SKM-1 treated with dmso at 0.1 percent for 144 hours (cell line): ENCODE measurements at regions not wholly inside any gene's neighbourhood (a gene's known extent, or its start where the extent isn't known, plus 50 kb on each side); places are given as distances from the start of the nearest gene placed in this dataset.
A peak's percentile ranks its signal among the peaks of the same experiment; 100 is the strongest.
"Not testable (repeated sequence)": the region's sequence is repeated elsewhere in the genome, so short reads cannot be mapped to it uniquely, and the experiment has no call there.

ENCODE experiments used
- DNase-seq: peaks from one replicate; lab custom pipeline; 2025; ENCODE audit not compliant: unreplicated experiment; lab: John Stamatoyannopoulos, UW

DNA sequence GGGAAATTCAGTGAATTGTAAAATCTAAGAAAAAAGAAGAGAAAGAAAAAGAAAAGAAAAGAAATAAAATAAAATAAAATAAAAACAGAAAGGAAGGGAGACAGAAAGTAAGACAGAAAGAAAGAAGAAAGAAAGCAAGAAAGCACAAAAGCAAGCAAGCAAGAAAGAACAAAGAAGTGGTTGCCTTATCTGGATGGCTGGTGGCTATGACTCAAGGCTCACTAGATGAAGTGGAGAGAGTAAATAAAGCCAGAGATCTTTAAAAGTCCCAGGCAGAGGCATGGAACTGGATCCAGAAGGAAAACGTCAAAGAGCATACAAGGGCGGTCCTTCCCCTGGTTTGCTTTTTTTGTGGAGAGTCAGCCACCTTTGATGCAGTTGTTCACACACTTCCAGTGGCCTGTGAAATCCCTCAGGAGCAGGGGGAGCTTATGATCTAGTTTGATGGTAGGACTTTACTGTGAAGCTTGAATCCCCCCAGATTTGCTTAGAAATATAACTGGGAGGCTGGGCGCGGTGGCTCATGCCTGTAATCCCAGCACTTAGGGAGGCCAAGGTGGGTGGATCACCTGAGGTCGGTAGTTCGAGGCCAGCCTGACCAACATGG is 176.7 kb upstream of the HMHB1 start:
- no peak for DNase-seq

DNA sequence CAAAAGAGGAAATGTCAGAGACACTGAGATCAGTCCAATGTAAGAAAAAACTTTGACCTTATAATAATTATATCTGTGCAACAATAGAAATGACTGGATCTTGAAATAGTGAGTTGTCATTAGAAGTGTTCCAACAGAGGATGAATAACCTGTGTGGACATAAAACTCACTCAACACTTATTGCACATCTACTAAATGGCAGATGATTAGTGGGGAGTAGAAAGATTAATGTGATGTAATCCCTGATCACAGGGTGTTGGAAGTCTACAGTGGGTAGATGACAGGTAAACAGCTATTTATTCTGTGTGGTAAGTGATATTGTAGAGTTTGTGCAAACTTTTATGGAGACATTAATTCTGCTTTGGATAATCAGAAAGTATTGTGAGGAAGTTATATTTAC is 177.3 kb upstream of the HMHB1 start:
- DNase-seq = no peak

DNA sequence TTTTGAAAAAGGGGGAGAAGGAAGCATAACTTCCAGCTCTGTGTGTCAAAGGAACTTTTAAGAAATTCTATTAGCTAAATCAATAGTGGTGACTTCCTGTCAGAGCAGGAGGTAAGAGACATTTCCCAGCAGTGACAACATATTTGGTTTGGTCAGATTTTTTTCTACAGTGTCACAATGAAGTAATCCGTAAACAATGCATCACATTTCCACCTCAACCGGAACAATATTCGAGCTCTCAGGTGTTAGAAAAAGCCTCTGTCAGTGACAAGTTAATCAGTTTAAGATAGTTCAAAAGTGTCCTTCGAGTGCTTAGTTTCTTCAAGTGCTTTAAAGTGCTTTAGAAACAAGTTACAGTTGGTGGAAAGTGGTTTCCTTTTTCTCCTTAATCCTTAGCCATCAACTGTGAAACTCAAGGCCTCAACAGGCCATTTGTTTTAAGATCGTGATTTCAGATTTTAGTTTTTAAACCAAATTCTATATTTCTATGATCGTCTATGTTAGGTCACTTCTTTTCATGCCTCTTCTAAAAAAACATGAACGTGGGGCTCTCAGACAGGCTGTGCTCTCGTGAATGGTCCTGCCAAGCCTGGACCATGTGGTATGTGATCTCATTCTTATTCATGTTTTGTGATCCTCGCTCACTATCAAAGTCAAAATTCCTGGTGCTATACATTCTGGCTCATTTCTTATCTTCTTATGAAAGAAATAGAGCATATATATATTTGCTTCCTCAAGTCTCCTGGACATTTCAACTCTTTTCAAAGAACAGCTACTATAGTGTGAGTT is 181.9 kb upstream of the HMHB1 start:
- DNase-seq = no peak

DNA sequence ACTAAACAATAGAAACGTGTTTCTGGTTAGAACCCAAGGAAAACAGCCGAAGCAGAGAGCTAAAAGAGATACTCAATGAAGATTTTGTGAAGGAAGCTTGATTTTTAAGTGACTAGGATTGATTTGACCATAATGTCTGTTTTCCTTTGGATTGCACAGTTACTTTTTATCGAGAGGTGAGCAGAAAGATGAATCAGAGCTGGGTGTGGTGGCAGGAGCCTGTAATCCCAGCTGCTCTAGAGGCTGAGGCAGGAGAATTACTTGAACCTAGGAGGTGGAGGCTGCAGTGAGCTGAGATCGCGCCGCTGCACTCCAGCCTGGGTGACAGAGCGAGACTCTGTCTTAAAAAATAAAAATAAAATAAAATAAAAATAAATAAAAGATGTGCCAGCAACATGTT is 186.9 kb upstream of the HMHB1 start:
- DNase-seq = not testable (repeated sequence)

DNA sequence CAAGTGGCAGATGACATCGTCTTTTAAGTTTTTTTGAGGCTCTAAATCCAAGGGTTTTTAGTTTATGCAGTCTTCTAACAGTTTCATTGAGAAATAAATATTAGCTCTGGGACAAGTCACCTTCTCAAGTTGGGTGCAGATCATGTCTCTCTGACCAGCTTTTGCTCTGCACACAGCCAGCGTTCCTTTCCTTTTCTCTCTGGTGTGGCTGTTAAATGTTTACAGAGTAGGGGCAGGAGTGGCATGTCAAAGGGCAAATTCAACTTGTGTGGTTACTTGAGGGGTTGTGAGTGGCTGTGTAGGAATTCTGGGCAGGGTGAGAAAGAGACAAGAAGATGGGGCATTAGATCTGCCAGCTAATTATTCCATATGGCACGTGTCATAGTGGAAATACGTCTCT is 187.5 kb upstream of the HMHB1 start:
- no peak for DNase-seq

DNA sequence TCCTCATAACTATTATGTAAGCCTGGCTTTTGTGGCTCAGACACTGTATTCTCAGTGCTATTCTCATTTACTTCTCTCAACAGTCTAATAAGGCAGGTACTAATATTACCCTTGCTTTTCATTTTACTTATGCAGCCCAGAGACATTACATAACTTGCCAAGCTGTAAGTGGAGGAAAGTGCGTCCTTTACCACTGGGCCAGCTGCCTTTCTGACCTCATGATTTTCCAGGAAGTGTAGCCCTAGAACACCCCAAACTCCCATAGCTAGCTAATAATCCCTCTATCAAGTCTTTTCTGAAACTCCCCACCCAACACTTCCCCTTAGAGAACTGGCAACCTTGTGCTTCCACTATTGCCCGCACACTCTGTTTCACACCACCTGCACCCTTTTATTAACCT is 192.9 kb upstream of the HMHB1 start:
- DNase-seq = no peak

DNA sequence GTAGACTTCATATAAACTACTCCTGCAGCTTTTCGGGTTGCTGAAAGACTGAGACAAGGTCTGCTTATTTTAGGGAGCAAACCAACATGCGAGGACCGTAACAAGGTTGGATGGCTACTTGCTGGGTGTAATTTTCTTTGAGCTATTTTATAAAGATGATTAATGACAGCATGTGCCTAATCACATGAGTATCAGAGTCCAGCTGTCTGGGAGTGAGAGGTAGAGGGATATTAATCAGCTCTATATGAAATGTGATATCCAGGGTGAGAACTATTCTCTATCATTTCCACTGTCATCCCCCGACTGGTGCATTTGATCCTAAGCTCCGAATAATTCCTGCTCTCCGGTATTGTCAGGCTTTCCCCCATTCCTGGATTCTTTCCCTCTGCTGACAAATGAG is 193.8 kb upstream of the HMHB1 start:
- no peak for DNase-seq

DNA sequence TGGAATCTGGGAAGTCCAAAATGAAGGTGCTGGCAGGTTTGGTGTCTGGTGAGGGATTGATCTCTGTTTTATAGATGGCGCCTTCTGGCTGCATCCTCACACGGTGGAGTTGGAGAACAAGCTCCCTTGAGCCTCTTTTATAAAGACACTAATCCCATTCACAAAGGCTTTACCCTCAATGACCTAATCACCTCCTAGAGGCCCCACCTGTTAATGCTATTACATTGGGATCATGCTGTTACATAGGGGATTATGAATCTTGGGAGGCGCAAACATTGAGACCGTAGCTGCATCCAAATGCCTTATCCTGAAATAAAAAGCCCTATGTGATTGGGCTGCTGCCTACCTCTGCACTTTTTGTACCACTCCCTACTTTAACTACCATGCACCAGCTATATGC is 197.1 kb upstream of the HMHB1 start:
- no peak for DNase-seq

DNA sequence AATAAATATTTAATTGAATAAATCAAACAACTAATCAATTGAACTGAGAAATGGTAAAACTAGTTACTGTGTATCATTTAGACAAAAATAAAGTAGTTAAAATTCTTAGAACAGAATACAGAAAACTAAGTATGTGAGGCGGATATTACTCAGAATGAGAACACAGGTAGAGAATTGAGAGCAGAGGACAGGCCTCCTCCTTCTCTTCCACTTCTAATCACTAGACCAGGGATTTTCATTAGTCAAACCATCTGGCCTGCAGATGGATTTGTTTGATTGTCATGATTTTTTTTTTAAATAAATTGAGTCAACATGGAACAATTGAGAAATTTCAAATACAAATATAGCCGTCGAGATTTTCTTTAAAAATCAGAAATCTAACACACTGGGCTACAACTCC is 198.6 kb upstream of the HMHB1 start:
- no peak for DNase-seq

DNA sequence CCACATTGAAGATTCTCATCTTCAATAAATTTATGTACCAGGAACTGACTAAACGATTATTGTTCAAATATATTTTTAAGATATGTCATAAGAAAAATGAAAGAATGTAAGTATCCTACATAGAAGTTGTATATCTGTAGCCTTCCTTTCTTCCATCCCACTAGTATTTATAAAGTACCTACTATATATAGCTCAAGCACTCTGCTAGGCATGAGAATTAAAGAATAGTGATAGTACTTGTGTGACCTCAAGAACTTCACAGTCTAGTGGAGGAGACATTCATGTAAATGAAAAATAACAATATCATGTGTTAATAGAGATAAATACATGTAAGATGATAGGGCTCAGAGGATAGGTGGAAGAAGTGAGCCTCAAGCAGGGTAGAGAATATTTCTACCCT is 201.0 kb upstream of the HMHB1 start:
- no peak for DNase-seq

DNA sequence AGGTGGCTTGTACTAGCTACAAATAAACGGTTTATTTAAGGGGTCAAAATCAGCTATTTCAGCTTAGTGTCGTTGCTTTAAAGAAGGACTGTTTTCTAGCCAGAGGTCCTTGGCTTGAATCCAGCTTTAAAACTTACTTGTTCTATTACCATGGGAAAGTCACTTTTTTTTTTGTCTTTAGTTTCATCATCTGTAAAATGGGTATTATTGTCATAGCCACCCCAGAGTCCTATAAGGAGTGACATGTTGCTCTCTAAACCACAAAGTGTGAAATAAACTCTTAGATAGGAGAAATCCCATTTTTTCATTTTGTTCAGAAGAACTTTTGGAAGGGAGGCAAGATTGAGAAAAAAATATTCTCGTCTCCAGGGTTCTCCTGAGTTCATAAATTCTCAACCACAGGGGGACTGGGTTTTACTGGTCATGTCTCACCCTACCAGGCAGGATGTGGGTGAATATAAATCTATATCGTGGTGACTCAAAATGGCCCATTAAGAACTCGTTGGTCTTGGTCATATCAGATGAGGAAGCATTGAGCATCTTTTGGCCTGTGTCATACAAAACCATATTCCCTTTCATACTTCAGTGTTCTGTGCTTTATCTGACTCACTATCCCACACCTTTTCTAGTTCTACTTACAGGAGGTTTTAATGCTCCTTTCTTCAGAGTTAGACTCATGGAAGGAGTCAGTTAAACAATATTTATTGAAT is 202.7 kb upstream of the NR3C1 start:
- peak; percentile 18 for DNase-seq

DNA sequence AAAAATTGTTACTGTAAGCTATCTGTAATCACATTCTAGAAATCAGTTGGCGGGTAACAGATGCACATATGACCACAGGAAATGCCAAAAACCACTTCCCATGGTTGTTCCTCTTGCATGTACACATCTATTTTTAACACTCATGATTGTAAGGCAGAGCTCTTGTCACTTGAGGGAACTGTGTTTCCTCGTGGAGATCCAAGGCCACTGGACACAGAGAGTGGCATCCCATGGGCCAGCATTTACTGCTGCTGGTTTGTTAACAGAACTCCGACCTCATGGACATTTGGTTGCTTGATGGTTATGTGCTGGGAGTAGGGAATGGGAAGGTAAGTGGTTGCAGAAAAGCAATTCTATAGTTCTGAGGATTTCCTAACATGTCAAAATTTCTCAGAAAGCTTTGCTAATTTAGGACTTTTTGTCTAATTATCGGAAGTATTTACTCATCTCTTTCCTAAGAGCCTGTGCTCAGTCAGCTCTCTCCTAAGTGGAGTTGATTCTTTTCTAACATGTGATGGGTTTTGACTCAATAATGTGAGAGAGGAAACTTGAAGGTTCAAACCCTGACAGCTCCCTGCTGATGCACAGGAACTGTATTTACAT is 202.0 kb upstream of the NR3C1 start:
- peak; percentile 80 for DNase-seq

DNA sequence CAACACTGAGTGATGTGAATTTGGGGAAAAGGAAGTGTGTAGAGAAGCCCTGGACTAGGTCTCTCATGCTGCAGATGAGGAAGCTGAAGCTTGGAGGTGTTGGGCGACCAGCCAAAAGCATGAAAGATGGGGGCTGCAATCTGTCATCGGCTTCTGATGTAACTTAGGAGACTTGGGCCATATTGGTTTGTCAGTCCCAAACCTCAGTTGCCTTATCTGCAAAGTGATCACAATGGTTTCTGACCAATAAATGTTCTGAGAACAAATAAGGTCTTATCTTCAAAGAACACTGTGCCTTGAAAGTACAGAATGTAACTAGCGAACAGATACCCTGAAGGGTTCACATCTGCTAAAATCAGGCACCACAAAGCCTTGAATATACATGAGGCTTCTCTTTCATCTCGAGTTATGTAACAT is 198.4 kb upstream of the NR3C1 start:
- peak; percentile 61 for DNase-seq

DNA sequence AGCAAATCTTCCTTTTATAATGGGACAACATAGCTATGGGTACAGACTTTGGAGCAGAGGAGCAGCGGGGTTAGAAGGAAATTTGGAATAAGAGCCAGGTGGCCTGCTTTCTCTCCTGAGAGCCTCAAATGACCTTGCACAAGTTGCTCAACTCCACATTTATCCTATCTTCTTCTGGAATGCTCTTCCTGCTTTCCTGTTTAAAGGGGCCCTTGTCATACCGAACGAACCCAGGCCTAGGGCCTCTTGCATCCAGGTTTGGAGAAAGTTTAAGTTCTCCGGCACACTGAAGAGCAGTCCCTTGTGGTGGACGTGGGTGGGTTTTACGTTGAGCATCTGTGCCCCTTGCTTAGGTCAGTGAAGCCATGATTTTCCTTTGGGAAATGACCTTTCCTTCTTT is 197.9 kb upstream of the NR3C1 start:
- no peak for DNase-seq

DNA sequence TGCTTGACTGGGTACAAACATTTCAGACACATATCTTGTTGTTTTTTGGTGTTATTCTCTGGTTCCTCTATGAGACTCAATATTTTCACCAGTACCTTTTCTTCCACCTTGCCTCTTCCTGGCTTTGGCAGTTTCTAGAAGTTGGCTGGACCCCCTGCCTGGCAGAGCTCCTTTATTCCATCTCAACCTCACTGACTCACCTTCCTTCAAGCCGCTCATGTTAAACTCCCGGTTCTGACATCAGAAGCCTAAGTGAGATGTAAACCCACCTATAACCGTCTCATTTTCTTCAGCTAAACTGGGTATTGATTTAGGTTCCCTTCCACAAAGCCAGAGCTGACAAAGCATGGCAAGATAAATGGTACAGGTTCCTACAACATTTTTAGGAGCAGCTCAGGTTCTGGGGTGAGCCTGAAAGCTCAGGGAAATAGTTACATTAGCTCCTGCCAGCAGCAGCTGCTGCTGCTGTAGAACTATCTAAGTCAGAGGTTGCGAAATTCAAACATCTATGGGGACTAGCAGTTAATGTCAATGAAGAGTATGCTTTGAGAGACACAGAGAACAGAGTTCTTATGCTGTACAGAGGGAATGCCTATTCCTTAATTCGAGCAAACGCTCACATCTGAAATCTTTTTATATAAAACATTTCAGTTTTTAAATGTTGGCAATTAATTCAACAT is 197.1 kb upstream of the NR3C1 start:
- DNase-seq = peak; percentile 11

DNA sequence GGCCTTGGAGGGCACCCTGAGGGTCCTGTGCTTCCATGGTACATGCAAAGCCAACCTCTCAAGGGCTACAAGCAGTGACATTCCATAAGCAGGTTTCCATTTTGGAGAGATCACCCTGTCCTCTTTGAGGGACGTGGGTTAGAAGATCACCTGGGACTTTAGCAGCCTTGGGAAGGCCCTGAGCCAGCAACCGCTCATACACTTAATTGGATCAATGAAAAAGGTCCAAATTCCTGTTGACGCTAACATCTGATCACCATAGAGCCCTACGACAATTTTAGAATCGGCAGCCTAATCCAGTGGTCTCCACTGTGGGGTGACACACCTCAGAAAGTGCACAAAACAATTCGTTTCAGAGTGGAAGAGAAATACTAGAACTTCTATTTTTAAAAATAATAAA is 196.0 kb upstream of the NR3C1 start:
- DNase-seq = no peak

DNA sequence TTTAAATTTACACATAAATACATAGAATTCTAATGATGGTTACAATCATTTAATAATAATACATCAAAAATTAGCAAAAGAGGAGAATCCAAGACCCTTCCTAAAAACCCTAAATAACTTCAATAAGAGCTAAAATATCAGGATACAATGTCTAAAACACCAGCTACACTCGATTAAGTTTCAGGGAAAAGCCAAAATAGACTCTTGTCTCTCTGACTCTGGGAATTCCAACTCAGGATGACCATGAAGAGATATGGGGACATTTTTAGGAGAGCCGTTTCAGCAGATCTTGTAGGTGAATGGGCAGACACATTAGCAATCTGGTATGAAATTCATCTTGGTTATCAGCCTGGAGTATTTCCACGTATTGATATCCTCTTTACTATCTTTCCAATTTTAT is 193.3 kb upstream of the NR3C1 start:
- DNase-seq = no peak

DNA sequence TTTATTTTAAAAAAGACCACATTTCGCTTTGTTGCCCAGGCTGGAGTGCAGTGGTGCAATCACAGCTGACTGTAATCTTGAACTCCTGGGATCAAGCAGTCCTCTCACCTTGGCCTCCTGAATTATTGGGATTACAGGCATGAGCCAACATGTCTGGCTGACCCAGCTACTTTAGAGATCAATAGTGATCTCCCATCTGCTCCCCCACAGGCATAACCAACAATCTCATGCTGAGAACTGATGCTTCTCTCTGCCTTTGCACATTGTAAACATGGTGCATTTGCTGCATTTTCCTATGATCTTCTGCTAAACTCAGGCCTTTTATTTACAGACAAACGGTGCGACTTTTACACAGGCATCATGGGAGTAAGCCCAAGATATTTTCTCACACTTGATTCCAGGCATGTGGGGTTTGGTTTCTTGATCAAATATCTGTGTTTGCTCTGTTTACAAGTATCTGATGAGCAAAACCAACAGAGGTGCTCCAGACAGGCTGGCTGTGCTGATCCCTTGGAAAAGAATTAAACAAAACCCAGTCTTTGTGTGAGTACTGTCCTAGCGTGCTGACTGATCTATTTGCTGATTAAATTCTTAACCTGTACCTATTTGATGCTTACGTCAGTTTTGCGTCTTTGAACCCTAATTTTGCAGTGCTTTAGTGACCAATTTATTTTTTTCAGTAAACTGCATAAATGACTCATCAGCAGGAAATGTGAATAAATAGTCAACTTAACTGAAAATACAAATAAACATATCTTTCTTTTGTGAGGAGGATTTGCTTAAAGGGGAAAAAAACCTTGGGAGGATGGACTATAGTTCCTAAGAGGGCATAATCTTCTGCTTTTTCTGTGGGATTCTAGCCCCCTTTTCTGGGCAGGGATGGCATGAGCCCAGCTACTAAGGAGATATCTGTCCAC is 191.7 kb upstream of the NR3C1 start:
- no peak for DNase-seq

DNA sequence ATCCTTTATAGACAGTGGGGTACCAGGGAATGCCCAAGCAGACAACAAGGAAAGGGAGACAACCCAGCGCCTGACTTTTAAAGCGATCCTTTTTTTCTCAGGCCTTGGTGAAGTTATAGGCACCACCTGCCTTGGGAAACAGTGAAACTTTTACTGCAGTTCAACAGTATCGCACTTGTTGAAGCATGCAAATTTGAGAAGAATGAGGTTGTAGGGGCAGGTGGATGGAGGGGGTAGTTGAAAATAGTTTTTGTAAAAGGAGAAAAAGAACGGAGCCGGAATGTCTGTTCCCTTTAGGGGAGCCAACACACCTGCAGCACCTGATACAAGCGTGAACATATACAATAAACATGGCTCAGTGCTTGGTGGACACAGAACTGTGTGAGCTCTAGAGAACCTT is 190.2 kb upstream of the NR3C1 start:
- no peak for DNase-seq

DNA sequence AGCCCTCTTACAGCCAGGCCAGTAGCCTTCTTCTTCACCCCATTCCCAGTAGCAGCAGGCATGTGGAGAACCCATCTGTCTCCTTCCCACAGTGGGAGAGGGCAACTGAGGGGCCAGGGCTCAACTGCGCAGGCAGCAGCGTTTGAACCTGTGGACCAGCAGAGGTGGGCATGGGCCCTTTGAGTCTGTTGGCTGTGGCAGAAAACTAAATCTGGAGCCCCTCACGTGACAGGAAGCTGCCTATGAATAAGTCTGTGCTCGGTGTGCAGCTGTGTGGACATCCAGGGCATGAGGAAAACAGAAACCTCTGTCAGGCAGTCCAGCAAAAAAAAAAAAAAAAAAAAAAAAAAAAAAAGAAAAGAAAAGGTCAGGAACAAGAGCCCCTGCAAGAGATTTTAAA is 189.2 kb upstream of the NR3C1 start:
- DNase-seq = no peak
